IPS-20b (cell line): ENCODE measurements at regions not wholly inside any gene's neighbourhood (a gene's known extent, or its start where the extent isn't known, plus 50 kb on each side); places are given as distances from the start of the nearest gene placed in this dataset.
A peak's percentile ranks its signal among the peaks of the same experiment; 100 is the strongest.

Source experiments
- H3K27ac ChIP-seq: one replicate; pipeline ENCODE4 v1.5.1; 2013; ENCODE audit warnings: low read length
- H3K27me3 ChIP-seq: 2 replicates; pipeline ENCODE4 v1.6.1; 2013; ENCODE audit warnings: mild to moderate bottlenecking, low read length, inconsistent platforms; ENCODE audit not compliant: insufficient read depth
- H3K36me3 ChIP-seq: 2 replicates; pipeline ENCODE4 v1.6.1; 2013; ENCODE audit warnings: low read depth, mild to moderate bottlenecking, inconsistent platforms, low read length, moderate library complexity; ENCODE audit not compliant: insufficient read depth
- H3K4me1 ChIP-seq: 2 replicates; pipeline ENCODE4 v1.6.1; 2013; ENCODE audit warnings: mild to moderate bottlenecking, control low read depth, inconsistent platforms, low read length, moderate library complexity; ENCODE audit not compliant: insufficient read depth
- H3K4me3 ChIP-seq: 2 replicates; pipeline ENCODE4 v1.5.1; 2013; ENCODE audit warnings: mild to moderate bottlenecking, low read length, inconsistent platforms
- H3K9ac ChIP-seq: 2 replicates; pipeline ENCODE4 v1.6.1; 2013; ENCODE audit warnings: low read depth, mild to moderate bottlenecking, inconsistent platforms, low read length, moderate library complexity
- H3K9me3 ChIP-seq: 2 replicates; pipeline ENCODE4 v1.6.1; 2013; ENCODE audit warnings: mild to moderate bottlenecking, low read depth, low read length, inconsistent platforms; ENCODE audit not compliant: insufficient read depth

- Histone ChIP-seq H3K9me3 (no peaks in the 10 kb centered on the region), H3K9ac (no peak overlapping the region), H3K36me3 (no peaks in the 10 kb centered on the region), H3K4me3 (no peak overlapping the region), H3K4me1 (peaks cover 10% of the 10 kb centered on the region; the same call in 1 of the 2 replicates), H3K27ac (no peak overlapping the region), H3K27me3 (no peaks in the 10 kb centered on the region)
Observed at GRCh38 chr9:7407246-7407645, 392.3 kb downstream of the DMAC1 start.

GRCh38 chr9:7405924-7406604 lies 393.5 kb downstream of the DMAC1 start:
- no peaks in the 10 kb centered on the region for H3K36me3 ChIP-seq
- peaks cover 19% of the 10 kb centered on the region; the same call in 1 of the 2 replicates for H3K4me1 ChIP-seq
- no peaks in the 10 kb centered on the region for H3K9me3 ChIP-seq
- H3K27me3 ChIP-seq = no peaks in the 10 kb centered on the region
- H3K27ac ChIP-seq = no peak overlapping the region
- H3K4me3 ChIP-seq = no peak overlapping the region
- no peak overlapping the region for H3K9ac ChIP-seq

GRCh38 chr9:7403839-7404487 lies 395.6 kb downstream of the DMAC1 start:
- H3K4me3 ChIP-seq = no peak overlapping the region
- H3K9ac ChIP-seq = no peak overlapping the region
- H3K4me1 ChIP-seq = peaks cover 29% of the 10 kb centered on the region; the same call in 1 of the 2 replicates
- no peaks in the 10 kb centered on the region for H3K36me3 ChIP-seq
- no peaks in the 10 kb centered on the region for H3K27me3 ChIP-seq
- no peak overlapping the region for H3K27ac ChIP-seq
- no peaks in the 10 kb centered on the region for H3K9me3 ChIP-seq

- no peaks in the 10 kb centered on the region for H3K27me3 ChIP-seq
Observed at GRCh38 chr9:7403028-7403389, 396.6 kb downstream of the DMAC1 start.

GRCh38 chr9:7402334-7403027 lies 397.1 kb downstream of the DMAC1 start:
- H3K36me3 ChIP-seq = no peaks in the 10 kb centered on the region
- H3K9me3 ChIP-seq = no peaks in the 10 kb centered on the region
- no peak overlapping the region for H3K27ac ChIP-seq
- peak overlapping the region; percentile 12; the same call in 1 of the 2 replicates for H3K4me3 ChIP-seq
- no peak overlapping the region for H3K9ac ChIP-seq
- peaks cover 31% of the 10 kb centered on the region; the same call in 1 of the 2 replicates for H3K4me1 ChIP-seq
- H3K27me3 ChIP-seq = no peaks in the 10 kb centered on the region

More at GRCh38 chr9:7403028-7403389, 396.6 kb downstream of the DMAC1 start:
- Histone ChIP-seq H3K9ac (no peak overlapping the region), H3K36me3 (no peaks in the 10 kb centered on the region), H3K4me3 (peak overlapping the region; percentile 12; the same call in 1 of the 2 replicates), H3K27ac (no peak overlapping the region), H3K4me1 (peaks cover 31% of the 10 kb centered on the region; the same call in 1 of the 2 replicates), H3K9me3 (no peaks in the 10 kb centered on the region)

GRCh38 chr9:7401116-7401515 lies 398.5 kb downstream of the DMAC1 start:
- H3K9ac ChIP-seq = no peak overlapping the region
- no peaks in the 10 kb centered on the region for H3K9me3 ChIP-seq
- no peaks in the 10 kb centered on the region for H3K27me3 ChIP-seq
- H3K4me1 ChIP-seq = peaks cover 31% of the 10 kb centered on the region; the same call in 1 of the 2 replicates
- no peak overlapping the region for H3K4me3 ChIP-seq
- no peaks in the 10 kb centered on the region for H3K36me3 ChIP-seq
- H3K27ac ChIP-seq = no peak overlapping the region

GRCh38 chr9:7394002-7394774 lies 405.4 kb downstream of the DMAC1 start:
- H3K4me1 ChIP-seq = peaks cover 3% of the 10 kb centered on the region; the same call in 1 of the 2 replicates
- H3K9me3 ChIP-seq = no peaks in the 10 kb centered on the region
- no peak overlapping the region for H3K4me3 ChIP-seq
- no peak overlapping the region for H3K9ac ChIP-seq
- no peaks in the 10 kb centered on the region for H3K27me3 ChIP-seq
- no peak overlapping the region for H3K27ac ChIP-seq
- H3K36me3 ChIP-seq = no peaks in the 10 kb centered on the region

GRCh38 chr9:7392148-7392547 lies 407.4 kb downstream of the DMAC1 start:
- Histone ChIP-seq H3K27ac (no peak overlapping the region), H3K4me1 (no peaks in the 10 kb centered on the region), H3K9me3 (no peaks in the 10 kb centered on the region), H3K4me3 (no peak overlapping the region), H3K36me3 (no peaks in the 10 kb centered on the region), H3K27me3 (no peaks in the 10 kb centered on the region), H3K9ac (no peak overlapping the region)

GRCh38 chr9:7388755-7389154 lies 410.8 kb downstream of the DMAC1 start:
- no peaks in the 10 kb centered on the region for H3K4me1 ChIP-seq
- no peaks in the 10 kb centered on the region for H3K36me3 ChIP-seq

GRCh38 chr9:7387840-7388239 lies 411.7 kb downstream of the DMAC1 start:
- Histone ChIP-seq H3K4me3 (no peak overlapping the region), H3K4me1 (no peaks in the 10 kb centered on the region), H3K9me3 (no peaks in the 10 kb centered on the region), H3K27me3 (no peaks in the 10 kb centered on the region), H3K9ac (no peak overlapping the region), H3K27ac (no peak overlapping the region), H3K36me3 (no peaks in the 10 kb centered on the region)

More at GRCh38 chr9:7388755-7389154, 410.8 kb downstream of the DMAC1 start:
- Histone ChIP-seq H3K4me3 (no peak overlapping the region), H3K9me3 (no peaks in the 10 kb centered on the region), H3K27ac (no peak overlapping the region), H3K9ac (no peak overlapping the region), H3K27me3 (no peaks in the 10 kb centered on the region)

- no peak overlapping the region for H3K4me3 ChIP-seq
- no peaks in the 10 kb centered on the region for H3K27me3 ChIP-seq
- H3K27ac ChIP-seq = no peak overlapping the region
- no peak overlapping the region for H3K9ac ChIP-seq
- no peaks in the 10 kb centered on the region for H3K36me3 ChIP-seq
- H3K9me3 ChIP-seq = no peaks in the 10 kb centered on the region
- no peaks in the 10 kb centered on the region for H3K4me1 ChIP-seq
Observed at GRCh38 chr9:7382304-7382703, 417.3 kb downstream of the DMAC1 start.
